HEK293T (cell line): ENCODE measurements at regions not wholly inside any gene's neighbourhood (a gene's known extent, or its start where the extent isn't known, plus 50 kb on each side); places are given as distances from the start of the nearest gene placed in this dataset.

ENCODE experiments used
- CTCF ChIA-PET: fragments of 350-600 bp; formaldehyde crosslinking; extraction: SDS; loops from one replicate; lab custom pipeline; 2021; ENCODE audit warnings: antibody characterized with exemption, inconsistent platforms; lab: Yijun Ruan, JAX
- POLR2A ChIA-PET: fragments of 350-600 bp; formaldehyde crosslinking; extraction: SDS; loops from one replicate; lab custom pipeline; 2020; ENCODE audit warnings: antibody characterized with exemption, inconsistent platforms; lab: Yijun Ruan, JAX
- DNase-seq: peaks from one replicate; pipeline ENCODE4 v3.0.0; 2012; ENCODE audit warnings: mixed read lengths; ENCODE audit errors: extremely low spot score
- ARNT ChIP-seq: fragments of 450-650 bp; IDR thresholded peaks from 2 replicates; pipeline ENCODE4 v1.6.1; 2017; ENCODE audit warnings: mild to moderate bottlenecking
- BHLHE40 ChIP-seq: fragments of 450-650 bp; IDR thresholded peaks from 2 replicates; pipeline ENCODE4 v1.6.1; 2016; ENCODE audit warnings: mild to moderate bottlenecking, moderate library complexity, borderline replicate concordance
- CTBP1 ChIP-seq: fragments of 450-650 bp; IDR thresholded peaks from 2 replicates; pipeline ENCODE4 v1.6.1; 2016; ENCODE audit warnings: borderline replicate concordance
- ELF4 ChIP-seq: fragments of 450-650 bp; IDR thresholded peaks from 2 replicates; pipeline ENCODE4 v1.6.1; 2017; ENCODE audit warnings: antibody characterized with exemption
- FOXA1 ChIP-seq: fragments of 450-650 bp; IDR thresholded peaks from 2 replicates; pipeline ENCODE4 v1.6.1; 2016; ENCODE audit warnings: mild to moderate bottlenecking
- FOXK2 ChIP-seq: fragments of 450-650 bp; IDR thresholded peaks from 2 replicates; pipeline ENCODE4 v1.6.1; 2016; ENCODE audit warnings: mild to moderate bottlenecking
- FOXM1 ChIP-seq: fragments of 450-650 bp; IDR thresholded peaks from 2 replicates; pipeline ENCODE4 v1.6.1; 2017; ENCODE audit warnings: mild to moderate bottlenecking, borderline replicate concordance
- HDGF ChIP-seq: fragments of 450-650 bp; IDR thresholded peaks from 2 replicates; pipeline ENCODE4 v1.6.1; 2017; ENCODE audit warnings: antibody characterized with exemption, borderline replicate concordance
- L3MBTL2 ChIP-seq: fragments of 450-650 bp; conservative IDR thresholded peaks from 2 replicates; pipeline ENCODE4 v1.6.1; 2016; ENCODE audit warnings: mild to moderate bottlenecking
- LEF1 ChIP-seq: fragments of 450-650 bp; IDR thresholded peaks from 2 replicates; pipeline ENCODE4 v1.6.1; 2017; ENCODE audit warnings: mild to moderate bottlenecking, borderline replicate concordance
- NFRKB ChIP-seq: fragments of 450-650 bp; IDR thresholded peaks from 2 replicates; pipeline ENCODE4 v1.6.1; 2016; ENCODE audit warnings: mild to moderate bottlenecking, moderate library complexity
- PKNOX1 ChIP-seq: fragments of 450-650 bp; IDR thresholded peaks from 2 replicates; pipeline ENCODE4 v1.6.1; 2016
- SP1 ChIP-seq: fragments of 450-650 bp; IDR thresholded peaks from 2 replicates; pipeline ENCODE4 v1.6.1; 2017
- SUZ12 ChIP-seq: fragments of 450-650 bp; IDR thresholded peaks from 2 replicates; pipeline ENCODE4 v1.6.1; 2016; ENCODE audit warnings: mild to moderate bottlenecking
- TARDBP ChIP-seq: fragments of 450-650 bp; IDR thresholded peaks from 2 replicates; pipeline ENCODE4 v1.6.1; 2016
- ZNF384 ChIP-seq: fragments of 450-650 bp; IDR thresholded peaks from 2 replicates; pipeline ENCODE4 v1.6.1; 2016

DNA sequence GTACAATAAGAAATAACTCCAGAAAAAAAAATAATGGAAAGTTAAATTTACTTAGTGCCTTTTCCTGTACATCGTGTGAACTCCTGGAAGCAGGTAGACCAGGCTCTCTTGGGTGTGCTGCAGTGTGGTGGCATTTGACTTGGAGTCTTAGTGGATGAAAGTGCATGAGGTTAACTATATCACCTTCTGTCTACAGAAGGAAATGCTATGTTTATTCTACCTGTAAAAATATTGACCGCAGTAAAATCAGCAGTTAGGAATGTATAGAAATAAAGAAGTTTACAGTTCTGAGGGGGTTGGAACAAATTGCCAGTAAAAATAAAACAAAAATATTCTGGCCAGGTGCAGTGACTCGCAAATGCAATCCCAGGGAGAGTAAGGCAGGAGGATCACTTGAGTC, 722.1 kb downstream of the LIG4 start:
- TF ChIP-seq FOXK2: no peak
- no peak for TF ChIP-seq SUZ12
- no peak for TF ChIP-seq CTBP1
- TF ChIP-seq ELF4: no peak
- no peak for TF ChIP-seq SP1
- TF ChIP-seq FOXA1: no peak
- TF ChIP-seq LEF1: no peak
- TF ChIP-seq ARNT: no peak
- TF ChIP-seq BHLHE40: no peak
- TF ChIP-seq ZNF384: no peak
- TF ChIP-seq FOXM1: no peak
- TF ChIP-seq HDGF: no peak
- no peak for TF ChIP-seq TARDBP
- TF ChIP-seq L3MBTL2: no peak
- ChIA-PET POLR2A (no interaction called here), CTCF (no interaction called here)
- no peak for DNase-seq

GRCh38 chr13:107482688-107483087, 732.6 kb downstream of the LIG4 start:
- DNase-seq: no peak
- POLR2A ChIA-PET: no interaction called here
- CTCF ChIA-PET: no interaction called here
- no peak for TF ChIP-seq FOXA1
- no peak for TF ChIP-seq FOXK2
- no peak for TF ChIP-seq ARNT
- no peak for TF ChIP-seq PKNOX1
- no peak for TF ChIP-seq BHLHE40
- no peak for TF ChIP-seq LEF1
- TF ChIP-seq CTBP1: no peak
- TF ChIP-seq SUZ12: no peak
- no peak for TF ChIP-seq FOXM1
- TF ChIP-seq TARDBP: no peak
- TF ChIP-seq SP1: no peak
- TF ChIP-seq HDGF: no peak
- no peak for TF ChIP-seq ZNF384
- no peak for TF ChIP-seq NFRKB
- no peak for TF ChIP-seq ELF4
- TF ChIP-seq L3MBTL2: no peak

DNA sequence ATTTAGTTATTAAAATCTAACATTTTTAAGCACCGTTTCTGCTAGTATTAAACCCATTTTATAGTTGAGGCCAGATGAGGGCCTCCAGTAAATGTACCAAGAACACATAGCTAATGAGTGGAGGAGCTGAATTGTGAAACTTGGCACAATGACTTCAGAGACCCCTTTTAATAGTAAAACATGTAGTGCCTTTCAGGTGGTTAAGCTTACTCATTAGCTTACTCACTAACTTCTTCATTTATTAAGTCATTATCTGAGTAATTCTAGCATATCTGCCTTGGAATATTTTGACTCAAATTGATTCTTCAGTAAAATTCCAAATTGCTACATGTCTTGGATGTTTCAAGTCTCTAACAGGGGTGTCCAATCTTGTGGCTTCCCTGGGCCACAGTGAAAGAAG, 735.2 kb downstream of the LIG4 start:
- ChIA-PET CTCF (no interaction called here), POLR2A (no interaction called here)
- TF ChIP-seq HDGF (no peak), ZNF384 (no peak), LEF1 (no peak), FOXK2 (no peak), NFRKB (no peak), SUZ12 (no peak), TARDBP (no peak)
- no peak for DNase-seq

- ChIA-PET CTCF (no interaction called here), POLR2A (no interaction called here)
- TF ChIP-seq NFRKB (no peak), BHLHE40 (no peak), PKNOX1 (no peak), CTBP1 (no peak), HDGF (no peak), TARDBP (no peak), SUZ12 (no peak), L3MBTL2 (no peak), ELF4 (no peak), SP1 (no peak), LEF1 (no peak), FOXM1 (no peak), FOXA1 (no peak)
- DNase-seq: no peak
Measured at GRCh38 chr13:107477772-107478379, 737.5 kb downstream of the LIG4 start.

DNA sequence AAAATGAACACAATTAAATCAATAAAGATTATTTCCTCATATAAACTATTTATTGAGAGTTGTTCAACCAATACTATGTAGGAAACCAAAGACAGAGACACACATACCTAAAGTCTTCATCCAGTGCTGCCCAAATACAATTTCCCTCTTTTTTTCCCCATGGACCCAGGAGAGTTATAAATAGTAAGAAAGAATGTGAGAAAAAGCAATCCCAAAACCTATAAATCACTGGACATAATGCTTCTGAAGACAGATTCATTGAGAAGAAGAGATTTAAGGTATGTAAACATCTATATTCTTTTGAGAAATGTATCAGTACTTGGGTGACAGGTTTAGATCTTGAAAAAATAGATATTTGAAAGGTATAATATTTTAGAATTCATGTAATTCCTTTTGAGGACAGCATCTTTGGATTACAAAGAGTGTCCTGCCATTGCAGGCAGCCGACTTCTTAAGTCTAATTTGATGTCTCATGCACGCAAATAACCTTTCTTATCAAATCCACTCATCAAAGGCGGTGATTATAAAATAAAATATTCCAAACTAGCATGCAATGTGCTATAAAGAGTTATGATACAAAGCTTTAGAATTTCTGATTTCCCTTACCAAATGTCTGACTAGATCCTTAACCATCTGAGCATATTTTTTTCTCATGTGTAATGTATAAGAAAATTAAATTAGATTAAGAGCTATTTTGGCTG, 739.4 kb downstream of the LIG4 start:
- ChIA-PET POLR2A (no interaction called here), CTCF (no interaction called here)
- DNase-seq: no peak
- TF ChIP-seq ELF4: no peak
- no peak for TF ChIP-seq ARNT
- TF ChIP-seq L3MBTL2: no peak
- no peak for TF ChIP-seq TARDBP

DNA sequence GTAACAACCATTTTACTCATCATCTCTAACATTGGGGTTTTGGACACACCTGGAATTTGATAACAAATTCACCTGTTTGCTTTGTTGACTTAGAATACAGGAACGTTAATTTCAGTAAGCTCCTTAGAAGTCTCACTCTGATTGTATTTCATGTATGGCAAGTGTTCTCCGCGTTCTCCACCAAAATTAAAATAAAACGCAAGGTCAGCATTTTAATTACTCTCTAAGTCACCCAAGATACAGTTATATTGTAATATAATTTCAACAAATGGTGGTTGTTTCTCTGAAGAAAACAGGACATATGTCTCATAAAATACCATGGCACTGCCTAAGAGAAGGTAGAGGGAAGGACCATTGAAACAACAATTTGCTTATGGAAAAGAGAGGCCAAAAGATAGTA, 742.1 kb downstream of the LIG4 start:
- POLR2A ChIA-PET: no interaction called here
- CTCF ChIA-PET: no interaction called here
- no peak for DNase-seq
- no peak for TF ChIP-seq FOXM1

DNA sequence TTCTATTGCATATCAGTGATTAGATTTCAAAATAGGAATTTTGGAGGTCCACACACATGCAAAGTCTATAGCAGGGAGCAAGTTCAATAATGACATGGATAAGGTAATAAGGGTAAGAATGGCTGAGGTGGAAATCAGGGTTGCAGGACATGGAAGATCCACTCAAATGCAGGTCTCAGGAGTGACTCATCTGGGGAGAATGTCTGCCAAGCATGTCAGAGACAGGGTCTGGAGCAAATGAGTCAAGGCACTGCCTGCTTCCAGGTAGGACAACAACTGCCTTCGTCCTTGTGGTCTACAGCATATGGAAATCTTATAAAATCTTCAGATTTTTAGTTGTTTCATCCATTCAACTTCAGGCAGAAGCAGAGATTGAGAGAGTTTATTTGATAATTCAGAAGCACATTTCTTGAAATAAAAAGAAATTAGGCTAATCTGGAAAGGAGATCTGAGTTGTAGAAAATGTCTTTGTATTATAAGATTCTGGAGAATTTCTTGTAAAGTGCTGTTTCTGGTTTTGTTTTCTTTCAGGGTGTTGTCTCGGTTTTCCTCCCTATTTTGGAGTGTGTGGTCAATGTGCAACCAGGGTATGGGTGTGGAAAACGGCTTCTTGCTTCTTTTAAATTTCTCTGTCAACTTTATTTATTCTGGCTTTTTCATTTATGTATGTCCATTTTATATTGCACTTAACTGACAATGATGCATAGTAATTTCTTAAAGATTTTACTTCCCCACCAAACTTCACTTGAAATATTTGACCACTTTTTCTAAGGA, 748.8 kb downstream of the LIG4 start:
- DNase-seq: no peak
- POLR2A ChIA-PET: no interaction called here
- TF ChIP-seq ARNT (no peak), FOXM1 (no peak), TARDBP (no peak), FOXA1 (no peak), FOXK2 (no peak), SUZ12 (no peak), ZNF384 (no peak), HDGF (no peak), NFRKB (no peak), SP1 (no peak), LEF1 (no peak), BHLHE40 (no peak), PKNOX1 (no peak), ELF4 (no peak), L3MBTL2 (no peak), CTBP1 (no peak)
- CTCF ChIA-PET: no interaction called here
